Glomerular visceral epithelial cell (primary cell): ENCODE measurements at regions not wholly inside any gene's neighbourhood (a gene's known extent, or its start where the extent isn't known, plus 50 kb on each side); places are given as distances from the start of the nearest gene placed in this dataset.
"Not testable (repeated sequence)": the region's sequence is repeated elsewhere in the genome, so short reads cannot be mapped to it uniquely, and the experiment has no call there.

Experiments used
- DNase-seq: peaks from one replicate; pipeline ENCODE4 v3.0.0-alpha.2; 2016; ENCODE audit errors: extremely low spot score

DNA sequence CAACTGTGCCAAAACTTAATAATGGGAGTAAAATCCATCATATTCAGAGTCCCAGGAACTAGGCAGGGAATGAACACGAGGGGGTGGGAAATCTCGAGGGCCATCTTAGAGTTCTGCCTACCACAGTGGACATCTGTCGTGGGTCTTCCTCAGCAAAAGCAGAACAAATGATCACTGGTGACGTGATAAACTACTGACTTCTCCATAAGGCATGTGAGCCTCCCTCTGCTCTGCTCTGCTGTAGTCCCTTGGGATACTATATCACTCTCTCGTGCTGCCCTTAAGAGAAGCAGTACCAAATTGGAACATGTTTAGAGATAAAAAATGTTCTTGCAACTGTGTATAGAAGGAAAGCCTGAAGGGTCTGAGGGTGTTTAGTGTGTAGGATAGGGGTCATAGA is 180.5 kb downstream of the SPDYE17 start:
- not testable (repeated sequence) for DNase-seq

DNA sequence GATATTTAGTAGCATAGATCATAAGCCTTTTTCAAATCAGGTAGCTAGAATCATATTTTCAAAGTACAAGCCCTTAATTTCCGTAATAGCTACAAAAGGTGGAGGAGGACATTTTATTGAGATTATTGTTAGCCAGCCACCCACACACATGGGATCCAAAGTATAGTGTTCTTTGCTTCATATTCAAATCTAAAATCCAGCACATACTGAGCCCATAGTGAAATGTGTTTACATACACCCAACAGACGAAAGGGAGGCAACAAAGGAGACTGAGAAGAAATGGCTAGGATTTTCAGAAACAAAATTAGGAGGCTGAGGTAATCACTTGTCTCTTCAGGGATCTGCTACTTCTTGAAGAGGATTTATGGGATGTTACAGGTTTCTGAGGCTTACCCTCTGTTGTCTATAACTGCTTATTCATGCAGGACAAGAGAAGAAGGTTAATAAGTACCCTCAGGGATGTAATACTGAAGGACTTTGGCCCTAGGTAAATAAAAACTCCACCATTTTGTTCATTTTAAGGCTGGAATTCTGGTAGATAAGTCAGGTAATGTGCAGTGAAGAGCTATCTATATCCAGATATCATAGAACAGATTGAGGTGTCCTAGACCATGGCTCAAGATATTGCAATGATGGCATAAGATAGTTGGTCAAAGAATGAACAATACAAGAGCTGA is 182.1 kb downstream of the SPDYE17 start:
- DNase-seq = not testable (repeated sequence)

DNA sequence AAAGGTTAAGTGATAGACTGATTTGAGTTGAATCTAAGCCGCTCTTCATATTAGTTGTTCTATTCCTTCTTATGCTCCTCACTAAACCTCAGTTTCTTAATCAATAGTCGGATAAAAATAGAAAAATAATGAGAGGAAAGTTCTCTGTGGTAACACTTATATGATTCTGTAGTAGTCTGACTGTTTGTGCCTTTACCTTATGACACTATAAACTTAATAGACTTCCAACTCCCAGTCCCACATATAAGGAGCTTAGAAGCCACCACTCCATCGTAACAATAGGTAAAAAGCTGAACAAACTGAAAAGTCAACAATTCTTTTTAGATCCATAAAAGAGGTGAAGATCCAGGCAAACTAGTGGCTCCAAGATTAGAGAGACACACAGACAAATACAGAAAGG is 192.3 kb downstream of the SPDYE17 start:
- not testable (repeated sequence) for DNase-seq

DNA sequence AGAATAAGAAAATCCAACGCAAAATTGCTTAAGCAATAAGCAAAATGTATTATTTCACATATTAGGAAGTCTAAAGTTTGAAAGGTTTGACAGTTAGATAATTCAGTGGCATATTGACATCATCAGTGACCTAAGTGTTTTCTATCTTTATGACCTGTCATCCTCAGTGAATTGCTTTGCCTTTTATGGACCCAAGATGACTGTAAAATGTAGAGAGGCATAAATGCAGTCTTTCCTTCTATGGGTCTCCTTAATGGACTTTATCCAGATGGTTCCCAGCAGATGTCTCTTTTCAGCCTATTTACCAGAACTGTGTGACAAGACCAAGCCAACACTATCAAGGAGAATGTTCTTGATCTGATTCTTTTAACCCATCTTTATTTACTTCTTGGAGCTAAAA is 192.9 kb downstream of the SPDYE17 start:
- DNase-seq = not testable (repeated sequence)

DNA sequence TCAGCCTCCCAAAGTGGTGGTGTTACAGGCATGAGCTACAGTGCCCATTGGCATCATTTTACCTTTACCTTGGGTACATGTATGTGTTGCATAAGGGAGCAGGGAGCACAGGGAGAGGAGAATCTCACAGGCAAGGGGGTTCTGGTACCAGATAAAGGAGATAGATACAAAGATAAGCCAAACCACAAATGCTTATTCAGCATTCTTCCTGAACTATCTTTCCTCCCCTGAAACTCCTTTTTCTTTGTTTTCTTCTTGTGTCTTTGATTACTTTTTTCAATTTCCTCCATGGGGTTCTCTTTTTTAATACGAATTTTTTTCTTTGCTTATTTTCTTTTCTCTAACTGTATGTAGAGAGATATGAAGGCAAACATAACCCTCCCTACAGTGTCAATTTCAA is 193.8 kb downstream of the SPDYE17 start:
- not testable (repeated sequence) for DNase-seq

DNA sequence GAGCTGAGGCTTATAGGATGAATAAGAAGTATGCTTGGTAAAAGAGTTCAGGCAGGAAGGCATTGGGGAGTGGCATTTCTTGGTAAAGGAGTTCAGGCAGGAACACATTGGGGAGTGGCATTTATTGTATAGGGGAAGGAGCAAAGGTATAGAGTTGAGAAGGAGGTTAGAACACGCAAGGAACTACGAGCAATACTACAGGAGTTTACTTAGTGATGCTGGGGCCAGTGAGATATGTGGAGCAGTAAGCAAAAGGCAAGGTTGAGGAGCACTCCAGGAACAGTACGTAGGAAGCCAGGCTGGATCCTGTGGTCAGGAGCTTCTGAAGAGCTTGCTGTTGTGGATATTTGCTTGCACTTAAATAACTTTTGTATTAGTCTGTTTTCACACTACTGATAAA is 202.2 kb upstream of the POMZP3 start:
- not testable (repeated sequence) for DNase-seq

DNA sequence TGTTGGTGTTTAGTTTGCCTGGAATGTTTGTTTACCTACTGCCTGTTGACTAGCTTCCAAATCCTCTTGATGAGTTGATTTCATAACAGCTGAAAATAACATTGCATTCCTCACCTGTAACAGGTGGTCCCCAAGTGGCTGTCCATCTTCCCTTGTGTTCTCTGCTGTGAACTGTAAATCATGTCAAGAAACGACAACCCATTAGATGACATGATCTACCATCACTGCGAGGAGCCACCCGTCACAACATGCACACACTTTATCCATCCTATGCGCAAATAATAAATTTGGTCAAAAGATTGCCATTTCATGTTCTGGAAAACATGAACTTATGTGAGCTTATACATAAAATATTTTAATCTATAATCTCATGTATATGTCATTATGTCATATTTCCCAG is 199.1 kb upstream of the POMZP3 start:
- DNase-seq = not testable (repeated sequence)

DNA sequence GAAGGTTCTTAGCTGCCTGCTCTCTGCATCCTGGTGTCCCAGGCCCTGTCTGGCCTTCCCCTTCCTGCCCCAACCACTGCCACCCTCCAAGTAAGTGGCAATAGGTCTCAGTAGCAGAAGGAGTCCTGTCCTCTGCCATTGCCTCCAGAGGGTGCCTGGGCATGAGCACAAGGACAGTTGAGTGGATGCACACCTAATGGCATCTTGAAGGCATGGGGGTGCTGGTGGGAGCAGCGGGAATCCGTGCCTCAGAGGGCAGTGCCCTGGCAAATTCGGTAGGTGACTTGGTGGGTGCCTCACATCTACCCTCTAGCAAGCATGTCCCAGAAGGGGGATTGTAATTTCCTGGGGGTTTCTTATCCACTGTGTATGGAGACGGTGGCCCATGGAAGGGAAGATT is 182.8 kb upstream of the POMZP3 start:
- not testable (repeated sequence) for DNase-seq

DNA sequence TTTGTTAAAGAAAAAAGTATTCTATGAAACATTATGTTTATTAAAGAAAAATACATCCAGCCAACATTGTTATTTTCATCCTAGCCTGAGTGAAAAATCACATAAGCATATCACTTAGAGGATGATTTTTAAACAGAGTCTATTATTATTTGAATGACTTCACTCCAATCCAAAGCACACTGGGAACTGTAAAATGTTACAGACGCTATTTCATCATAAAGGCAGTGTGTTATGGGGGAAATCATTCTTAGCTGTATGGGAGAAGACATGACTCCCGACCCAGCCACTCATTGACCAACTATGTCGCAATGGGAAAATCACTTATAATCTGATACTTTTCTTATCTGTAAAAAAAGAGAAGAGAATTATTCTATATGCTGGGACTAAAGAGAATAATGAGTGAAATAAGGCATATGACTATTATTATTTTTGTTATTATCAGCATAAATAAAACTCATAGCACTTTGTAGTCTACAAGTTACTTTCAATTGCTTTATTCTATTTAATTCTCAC is 180.6 kb upstream of the POMZP3 start:
- not testable (repeated sequence) for DNase-seq

DNA sequence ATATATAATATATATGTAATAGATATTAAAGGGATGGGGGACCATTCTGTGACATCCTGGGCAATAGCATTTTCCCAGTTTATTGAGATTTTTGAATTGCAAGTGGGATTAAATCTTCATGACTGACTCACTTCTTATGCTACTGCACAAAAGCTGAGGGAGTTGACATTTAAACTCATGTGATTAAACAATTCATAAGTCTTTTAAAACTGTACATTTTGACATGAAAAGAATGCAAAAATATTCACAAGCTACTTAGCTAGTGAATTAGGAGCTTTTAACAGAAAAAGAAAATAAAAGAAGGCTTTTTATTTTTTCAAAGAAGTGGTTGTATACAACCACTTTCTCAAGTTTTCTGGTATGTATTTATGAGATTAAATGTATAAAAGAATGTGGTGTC is 179.4 kb upstream of the POMZP3 start:
- not testable (repeated sequence) for DNase-seq

DNA sequence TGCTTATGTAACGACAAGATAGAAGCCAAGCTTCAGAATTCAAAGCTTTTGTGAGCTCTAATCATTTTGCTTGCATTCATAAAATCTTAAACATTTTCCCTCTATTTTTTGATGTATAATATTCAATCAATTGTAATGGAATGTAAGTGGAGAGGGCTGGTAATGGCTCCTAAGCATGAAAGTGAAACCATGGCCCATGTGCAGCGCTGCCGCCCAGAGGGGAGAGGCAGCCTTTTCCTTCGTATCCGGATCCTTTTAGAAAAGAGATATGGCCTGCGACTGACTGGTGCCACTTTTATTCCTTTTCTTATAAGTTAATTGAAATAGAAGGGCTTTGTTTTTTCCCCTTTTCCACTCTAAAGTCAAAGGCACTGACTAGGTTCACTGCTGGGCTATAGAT is 178.9 kb upstream of the POMZP3 start:
- DNase-seq = peak; percentile 0

DNA sequence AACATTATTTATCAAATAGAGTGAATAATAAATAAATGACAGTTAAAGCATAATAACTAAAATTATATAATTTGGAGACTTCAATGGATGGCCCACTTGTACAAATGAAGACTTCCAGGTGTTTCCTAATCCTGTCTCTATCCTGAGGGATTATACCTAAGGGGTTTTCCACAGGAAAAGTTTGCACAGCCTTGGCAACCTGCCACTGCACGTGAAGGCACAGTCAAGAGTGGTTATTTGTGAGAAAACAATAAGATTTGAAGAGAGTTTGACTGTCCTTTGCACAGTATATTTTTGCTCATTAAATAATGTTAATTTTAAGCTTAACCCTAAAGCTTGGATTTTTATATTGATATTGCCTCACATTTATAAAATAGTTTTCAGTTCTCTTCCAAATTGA is 178.2 kb upstream of the POMZP3 start:
- not testable (repeated sequence) for DNase-seq

DNA sequence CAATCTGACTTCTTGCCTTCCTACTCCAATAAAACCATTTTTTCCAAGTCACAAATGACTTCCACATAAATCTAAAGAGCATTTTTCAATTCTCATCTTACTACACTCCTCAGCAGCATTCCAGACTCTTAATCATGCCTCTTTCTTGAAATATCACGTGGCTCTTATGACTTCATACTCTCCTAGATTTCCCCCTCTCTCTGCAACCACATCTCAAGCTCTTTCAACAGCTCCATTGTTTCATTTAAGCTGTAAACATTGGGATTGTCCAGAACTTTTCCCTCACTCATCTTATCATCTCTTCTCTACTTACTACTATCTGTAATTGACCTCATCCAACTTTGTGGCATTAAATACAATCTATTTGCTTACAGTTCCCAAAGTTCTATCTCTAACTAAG is 170.6 kb upstream of the POMZP3 start:
- not testable (repeated sequence) for DNase-seq

DNA sequence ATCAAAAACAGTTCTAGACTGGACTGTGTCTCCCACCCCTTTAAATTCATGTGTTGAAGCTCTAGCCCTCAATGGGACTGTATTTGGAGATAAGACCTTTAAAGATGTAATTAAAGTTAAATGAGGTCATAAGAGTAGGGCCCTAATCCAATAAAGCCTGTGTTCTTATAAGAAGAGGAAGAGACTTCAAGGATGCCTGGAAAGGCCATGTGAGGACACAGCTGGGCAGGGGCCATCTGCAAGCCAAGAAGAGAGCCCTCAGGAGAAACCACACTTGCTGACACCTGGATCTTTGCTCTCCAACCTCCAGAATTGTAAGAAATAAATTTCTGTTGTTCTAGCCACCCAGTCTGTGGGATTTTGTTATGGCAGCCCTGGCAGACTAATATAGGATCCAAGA is 153.6 kb upstream of the POMZP3 start:
- not testable (repeated sequence) for DNase-seq

DNA sequence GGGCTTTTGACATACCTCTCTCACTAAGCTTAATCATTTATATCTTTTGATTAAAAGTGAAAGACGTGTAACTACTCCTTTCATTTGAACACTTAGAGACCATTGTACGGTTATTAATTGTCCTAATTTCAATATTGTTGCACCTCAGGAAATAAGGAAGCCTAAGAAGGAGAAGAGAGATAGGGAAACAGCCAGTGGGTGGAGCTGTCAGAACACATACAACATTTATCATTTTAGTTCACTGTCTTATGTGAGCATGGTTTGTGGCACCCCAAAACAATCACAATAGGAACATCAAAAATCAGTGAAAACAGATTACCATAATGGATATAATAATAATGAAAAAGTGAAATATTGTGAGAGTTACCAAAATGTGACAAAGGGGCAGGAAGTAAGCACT is 147.2 kb upstream of the POMZP3 start:
- not testable (repeated sequence) for DNase-seq

DNA sequence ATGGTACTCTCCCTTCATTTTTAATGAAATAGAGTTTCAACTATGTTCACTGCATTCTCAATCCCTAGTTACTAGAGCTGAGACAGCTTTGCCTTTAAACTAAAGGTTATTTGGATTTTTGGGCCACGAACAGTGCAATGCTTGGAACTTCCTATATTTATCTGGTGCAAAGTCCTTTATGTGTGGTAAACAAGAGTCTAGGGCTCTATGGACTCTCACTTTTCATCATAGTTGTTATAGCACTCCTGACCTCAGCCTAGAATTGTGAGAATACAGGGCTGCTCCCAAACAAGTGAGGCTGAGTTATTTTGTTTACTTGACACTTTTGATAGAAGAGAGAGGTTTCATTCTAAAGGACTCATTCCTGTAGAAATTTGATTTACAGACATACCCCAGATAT is 144.9 kb upstream of the POMZP3 start:
- not testable (repeated sequence) for DNase-seq

DNA sequence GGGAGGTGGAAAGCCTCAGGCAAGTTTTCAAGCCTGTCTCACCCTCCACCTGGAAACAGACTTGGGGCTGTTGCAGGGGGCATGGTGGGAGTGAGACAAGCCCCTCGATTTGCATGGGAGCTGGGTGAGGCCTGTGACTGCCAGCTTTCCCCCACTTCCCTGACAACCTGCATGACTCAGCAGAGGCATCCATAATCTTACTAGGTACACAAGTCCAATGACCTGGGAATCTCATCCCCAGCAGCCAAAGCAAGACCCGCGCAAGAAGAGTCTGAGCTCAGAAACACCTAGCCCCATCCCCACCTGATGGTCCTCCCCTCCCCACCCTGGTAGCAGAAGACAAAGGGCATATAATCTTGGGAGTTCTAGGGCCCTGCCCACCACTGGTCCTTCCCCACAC is 136.9 kb upstream of the POMZP3 start:
- not testable (repeated sequence) for DNase-seq

DNA sequence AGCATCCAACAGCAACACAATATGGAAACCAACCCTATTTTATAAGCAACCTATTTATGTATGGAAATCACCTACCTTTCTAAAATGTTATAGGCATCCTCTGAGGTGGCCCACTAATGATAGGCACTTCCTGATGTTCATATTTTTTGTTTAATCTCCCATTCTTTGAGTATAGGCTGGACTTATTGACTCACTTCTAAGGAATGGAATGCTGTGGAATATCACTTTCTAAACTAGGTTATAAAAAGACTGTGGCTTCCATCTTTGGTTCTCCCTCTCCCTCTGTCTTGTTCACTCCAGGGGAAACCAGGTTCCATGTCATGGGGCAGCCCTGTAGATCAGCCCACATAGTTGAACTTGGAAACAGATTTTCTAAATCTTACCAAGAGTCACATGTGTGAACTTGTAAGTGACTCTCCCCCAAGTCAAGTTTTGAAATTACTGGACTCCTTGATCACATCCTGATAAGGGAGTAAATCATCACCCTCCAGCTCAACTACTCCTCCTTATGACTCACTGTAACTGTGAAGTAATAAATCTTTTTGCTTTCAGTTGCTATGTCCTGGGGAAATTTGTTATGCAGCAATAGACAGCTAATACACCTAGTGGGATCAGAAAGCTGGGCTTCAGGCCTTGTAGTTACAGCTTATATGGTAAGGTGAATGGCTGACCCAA is 133.6 kb upstream of the POMZP3 start:
- not testable (repeated sequence) for DNase-seq

DNA sequence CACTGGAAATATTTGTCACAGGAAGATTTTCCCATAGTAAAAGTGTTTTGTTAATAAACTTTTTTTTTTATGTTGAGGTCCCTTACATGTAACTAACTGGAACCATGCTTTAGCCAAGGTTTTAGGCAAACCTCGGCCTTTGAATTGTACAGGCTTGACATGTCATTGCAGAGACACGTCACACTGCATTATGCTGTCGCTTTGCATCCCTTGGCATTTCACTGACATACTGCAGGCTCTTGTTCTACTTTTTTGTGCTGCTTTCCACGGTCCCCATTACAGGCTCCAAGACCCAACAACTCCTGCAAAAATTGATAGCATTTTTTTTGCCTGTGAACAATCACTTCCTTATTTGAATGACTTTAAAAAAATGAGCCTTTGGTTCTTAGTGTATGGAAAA is 112.5 kb upstream of the POMZP3 start:
- DNase-seq = not testable (repeated sequence)

DNA sequence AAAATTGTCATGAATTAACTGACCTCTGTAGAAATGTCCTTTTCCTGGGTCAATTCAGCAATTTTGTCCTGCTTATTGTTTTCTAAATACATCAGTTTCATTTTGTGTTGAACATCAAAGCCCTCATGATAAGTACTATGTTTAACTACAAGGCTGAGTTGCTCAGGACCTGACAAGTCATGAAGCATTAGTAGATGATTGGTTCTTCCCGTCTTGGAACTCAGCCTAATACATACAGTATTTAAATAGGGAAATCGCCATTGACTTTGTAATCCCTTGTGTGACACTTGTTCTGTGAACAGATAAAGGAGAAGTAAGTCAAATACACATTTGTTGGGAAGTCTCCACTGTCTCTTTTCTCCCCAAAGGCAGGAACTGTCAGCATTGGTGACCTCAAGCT is 109.6 kb upstream of the POMZP3 start:
- DNase-seq = not testable (repeated sequence)

DNA sequence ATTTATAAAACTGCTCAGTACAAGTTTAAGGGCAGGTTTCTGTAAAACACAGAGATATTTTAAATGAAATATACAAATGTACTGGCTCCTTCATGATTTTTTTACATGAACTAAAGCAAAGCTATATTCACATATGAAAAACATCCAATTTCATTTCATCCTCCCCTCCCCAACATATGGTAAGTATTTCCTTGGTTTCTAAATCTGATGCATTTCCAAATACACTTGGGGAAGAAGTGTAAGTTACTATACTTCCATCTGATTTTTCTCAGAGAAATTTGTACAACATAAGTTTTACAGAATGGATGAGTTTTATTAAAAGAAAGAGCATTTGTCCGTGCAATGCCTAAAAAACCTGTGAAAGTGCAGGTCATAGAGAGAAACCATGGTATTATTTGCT is 109.0 kb upstream of the POMZP3 start:
- DNase-seq = not testable (repeated sequence)

DNA sequence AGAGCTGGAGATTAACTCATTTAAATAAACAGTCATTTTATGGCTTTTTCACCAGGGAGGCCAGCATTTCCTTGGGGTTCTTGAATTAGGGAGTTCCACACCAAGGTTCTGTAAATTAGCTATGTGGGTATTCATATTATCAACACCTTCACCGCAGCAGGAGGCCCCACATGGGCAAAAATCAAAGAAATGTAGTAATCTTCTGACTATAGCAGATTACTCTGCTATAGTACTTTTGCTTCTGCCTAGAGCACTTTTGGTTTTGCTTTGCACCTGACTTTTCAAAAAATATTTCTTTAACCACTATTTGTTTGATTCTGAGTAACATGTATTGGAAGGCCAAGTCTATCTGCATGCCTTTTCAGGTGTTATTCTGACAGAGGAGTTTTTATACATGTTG is 108.6 kb upstream of the POMZP3 start:
- DNase-seq = not testable (repeated sequence)

DNA sequence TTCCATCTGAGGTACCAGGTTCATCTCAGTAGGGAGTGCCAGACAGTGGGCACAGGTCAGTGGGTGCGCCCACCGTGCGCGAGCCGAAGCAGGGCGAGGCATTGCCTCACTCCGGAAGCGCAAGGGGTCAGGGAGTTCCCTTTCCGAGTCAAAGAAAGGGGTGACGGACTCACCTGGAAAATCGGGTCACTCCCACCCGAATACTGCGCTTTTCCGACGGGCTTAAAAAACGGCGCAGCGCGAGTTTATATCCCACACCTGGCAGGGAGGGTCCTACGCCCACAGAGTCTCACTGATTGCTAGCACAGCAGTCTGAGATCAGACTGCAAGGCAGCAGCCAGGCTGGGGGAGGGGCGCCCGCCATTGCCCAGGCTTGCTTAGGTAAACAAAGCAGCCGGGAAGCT is 101.5 kb upstream of the POMZP3 start:
- DNase-seq = not testable (repeated sequence)
